T-helper 22 cell (primary cell): ENCODE measurements at regions not wholly inside any gene's neighbourhood (a gene's known extent, or its start where the extent isn't known, plus 50 kb on each side); places are given as distances from the start of the nearest gene placed in this dataset.

Experiments
- DNase-seq: peaks from one replicate; pipeline ENCODE4 v3.0.0-alpha.2; 2020; ENCODE audit warnings: low read depth

DNA sequence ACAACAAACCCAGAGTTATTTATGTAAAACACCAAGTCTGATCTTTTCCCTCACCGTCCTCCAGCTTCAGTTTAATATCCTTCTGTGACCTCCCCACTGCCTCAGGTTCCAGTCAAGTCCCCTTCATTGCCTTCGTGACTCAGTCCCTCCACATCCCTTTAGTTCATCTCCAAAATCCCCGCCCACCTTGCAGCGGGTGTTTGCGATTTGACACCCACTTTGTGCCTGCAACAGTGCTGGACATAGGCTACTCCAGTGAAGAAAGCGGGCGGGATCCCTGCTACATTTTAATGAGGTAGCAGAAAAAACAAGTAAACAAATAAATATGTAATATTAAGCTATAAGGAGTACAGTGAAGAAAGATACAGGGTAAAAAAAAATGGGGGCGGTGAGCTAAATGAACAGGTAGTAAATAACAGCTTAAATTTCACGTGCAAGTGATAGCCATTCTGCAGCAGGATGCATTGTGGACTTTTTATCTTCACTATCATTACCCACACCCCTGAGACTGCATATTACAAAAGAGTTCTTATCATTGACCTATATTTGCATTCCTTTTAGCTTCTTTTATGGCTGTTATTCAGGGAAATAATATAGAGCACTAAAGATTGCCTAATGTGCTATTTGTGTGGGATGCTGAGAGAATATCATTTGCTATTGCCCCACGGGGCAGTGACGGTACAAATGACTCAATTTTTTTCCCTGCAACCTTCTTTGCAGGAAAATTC lies 222.8 kb upstream of the NUDT4 start:
- DNase-seq = no peak

- DNase-seq = no peak
Observed at GRCh38 chr12:93156086-93156716, 221.5 kb upstream of the NUDT4 start.

DNA sequence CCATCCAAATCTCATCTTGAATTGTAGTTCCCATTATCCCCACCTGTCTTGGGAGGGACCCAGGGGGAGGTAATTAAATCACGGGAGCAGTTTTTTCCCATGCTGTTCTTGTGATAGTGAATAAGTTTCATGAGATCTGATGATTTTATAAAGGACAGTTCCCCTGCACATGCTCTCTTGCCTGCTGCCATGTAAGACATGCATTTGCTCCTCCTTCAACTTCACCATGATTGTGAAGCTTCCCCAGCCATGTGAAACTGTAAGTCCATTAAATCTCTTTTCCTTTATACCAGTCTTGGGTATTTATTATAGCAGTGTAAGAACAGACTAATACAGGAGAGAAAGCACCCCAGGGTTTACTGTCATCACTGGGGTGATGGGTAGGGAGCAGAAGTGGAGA lies 220.4 kb upstream of the NUDT4 start:
- no peak for DNase-seq

DNA sequence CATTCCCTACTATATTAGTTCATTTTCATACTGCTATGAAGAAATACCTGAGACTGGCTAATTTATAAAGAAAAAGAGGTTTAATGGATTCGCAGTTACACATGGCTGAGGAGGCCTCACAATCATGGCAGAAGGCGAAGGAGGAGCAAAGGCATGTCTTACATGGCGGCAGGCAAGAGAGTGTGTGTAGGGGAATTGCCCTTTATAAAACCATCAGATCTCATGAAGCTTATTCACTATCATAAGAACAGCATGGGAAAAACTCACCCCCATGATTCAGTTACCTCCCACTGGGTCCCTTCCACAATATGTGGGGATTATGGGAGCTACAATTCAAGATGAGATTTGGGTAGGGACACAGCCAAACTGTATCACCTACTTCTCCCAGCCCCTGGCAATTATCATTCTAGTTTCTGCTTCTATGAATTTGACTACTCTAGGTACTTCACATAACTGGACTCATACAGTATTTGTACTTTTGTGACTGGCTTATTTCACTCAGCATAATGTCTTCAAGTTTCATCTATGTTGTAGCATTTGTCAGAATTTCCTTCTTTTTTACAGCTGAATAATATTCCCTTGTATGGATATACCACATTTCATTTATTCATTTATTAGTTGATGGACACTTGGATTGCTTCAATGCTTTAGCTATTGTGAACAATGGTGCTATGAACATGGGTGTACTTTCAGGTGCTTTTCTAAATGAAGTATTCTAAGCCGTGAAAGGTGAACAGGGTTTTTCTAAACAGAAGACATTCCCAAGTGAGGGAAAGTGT lies 219.5 kb upstream of the NUDT4 start:
- no peak for DNase-seq

DNA sequence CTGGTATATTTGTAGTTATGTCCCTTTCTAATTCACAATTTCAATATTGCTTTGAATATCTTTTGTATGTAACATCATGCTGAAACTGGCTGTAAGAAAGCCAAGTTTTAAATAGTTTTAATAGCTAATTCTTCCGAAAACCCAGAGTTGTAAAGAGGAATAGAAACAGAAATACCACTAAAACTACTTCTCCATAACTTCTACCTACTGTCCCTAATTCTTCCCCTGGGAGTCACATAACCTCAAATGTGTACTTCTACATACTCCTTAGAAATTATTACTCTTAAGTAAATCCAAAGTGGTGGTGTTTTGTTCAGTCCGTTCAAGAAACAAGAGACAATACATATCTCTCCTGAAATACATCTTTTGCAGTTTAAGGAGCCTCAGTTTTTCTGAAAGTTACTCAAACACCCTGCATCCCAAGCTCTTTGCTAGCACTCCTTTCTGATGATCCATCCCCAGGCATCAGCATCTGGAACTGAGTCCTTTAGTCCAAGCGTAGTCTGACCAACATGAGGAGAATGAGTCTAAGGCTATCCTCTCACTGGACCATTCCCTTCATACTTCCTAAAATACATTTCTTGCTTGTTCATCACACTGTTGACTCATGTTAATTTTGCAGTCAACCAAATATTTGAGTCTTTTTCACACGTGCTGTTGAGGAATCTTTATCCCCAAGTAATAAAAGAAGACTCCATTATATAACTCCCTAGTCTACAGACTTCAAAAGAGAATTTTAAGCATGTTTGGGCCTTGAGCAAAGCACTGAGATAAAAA lies 214.3 kb upstream of the NUDT4 start:
- no peak for DNase-seq

DNA sequence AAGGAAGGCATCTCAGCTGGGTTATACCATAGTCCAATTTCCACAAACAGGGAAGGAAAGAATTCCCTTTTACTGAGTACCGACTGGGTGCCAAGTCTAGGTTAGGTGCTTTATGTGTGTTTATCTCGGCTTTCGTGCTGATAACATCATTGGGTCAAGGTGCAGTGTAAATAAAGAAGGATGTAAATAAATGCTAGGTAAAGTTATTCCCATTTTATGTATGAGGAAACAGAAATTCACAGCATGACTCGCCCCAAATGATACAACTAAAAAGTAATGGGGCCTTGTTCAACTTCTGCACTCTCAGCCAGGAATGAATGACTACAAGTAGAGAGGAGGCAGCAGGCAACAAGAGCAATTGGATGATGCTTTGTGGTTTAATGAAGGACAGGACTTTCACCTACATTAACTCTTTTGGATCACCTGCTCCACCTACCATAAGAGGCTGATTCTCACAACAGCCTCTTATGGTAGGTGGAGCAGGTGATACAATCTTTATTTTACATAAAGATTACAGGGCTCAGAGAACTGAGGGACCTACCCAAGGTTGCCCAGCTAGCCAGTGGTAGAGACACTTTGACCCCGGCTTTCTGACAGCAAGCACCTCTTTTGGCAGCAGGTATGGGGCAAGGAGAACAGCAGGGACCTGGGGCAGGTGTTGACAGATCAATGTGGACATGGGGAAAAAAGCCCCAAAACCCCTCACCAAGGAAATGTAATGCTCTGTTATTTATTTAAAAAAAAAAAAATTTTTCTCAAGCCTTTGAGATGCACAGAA lies 213.4 kb upstream of the NUDT4 start:
- DNase-seq = no peak

DNA sequence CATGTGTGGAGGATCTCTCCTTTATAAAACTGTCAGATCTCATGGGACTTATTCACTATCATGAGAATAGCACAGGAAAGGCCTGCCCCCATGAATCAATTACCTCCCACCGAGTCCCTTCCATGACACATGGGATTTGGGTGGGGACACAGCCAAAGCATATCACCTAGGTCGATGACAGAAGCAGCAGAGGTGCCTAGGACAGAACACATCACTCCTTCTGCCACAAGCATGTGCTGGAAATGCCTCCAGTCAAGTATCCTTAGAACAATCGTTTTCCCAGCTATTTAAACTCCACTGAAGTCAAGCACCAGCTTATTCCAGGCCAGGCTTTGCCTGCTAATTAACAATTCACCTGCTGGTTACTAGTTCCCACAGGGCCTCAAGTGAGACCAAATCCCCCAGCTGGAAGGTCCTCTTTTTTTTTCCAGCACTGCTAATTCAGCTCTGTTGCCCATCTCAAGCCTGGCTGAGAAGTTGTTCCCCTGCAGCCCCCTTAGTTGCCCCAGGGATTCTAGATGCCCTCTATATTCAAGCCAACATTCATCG lies 212.3 kb upstream of the NUDT4 start:
- DNase-seq = no peak

GRCh38 chr12:93166541-93167307 lies 211.0 kb upstream of the NUDT4 start:
- no peak for DNase-seq

DNA sequence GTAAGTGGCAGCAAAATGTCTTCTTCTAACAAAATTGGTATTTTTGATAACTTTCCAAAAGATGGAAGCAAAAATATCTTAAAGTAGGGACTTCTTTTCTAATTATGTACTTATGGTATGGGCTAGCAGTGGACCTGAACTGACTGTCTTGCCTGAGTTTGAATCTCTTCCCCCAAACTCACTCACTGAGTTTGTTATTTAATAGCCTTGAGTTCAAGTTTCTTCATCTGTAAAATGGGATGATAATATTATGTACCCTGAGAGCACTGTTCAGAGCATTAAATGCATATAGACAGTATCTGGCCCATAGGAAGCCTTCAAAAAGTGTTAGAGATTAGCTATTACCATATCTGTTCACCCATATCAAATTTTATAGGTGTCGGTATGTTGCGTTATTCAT lies 210.4 kb upstream of the NUDT4 start:
- no peak for DNase-seq

DNA sequence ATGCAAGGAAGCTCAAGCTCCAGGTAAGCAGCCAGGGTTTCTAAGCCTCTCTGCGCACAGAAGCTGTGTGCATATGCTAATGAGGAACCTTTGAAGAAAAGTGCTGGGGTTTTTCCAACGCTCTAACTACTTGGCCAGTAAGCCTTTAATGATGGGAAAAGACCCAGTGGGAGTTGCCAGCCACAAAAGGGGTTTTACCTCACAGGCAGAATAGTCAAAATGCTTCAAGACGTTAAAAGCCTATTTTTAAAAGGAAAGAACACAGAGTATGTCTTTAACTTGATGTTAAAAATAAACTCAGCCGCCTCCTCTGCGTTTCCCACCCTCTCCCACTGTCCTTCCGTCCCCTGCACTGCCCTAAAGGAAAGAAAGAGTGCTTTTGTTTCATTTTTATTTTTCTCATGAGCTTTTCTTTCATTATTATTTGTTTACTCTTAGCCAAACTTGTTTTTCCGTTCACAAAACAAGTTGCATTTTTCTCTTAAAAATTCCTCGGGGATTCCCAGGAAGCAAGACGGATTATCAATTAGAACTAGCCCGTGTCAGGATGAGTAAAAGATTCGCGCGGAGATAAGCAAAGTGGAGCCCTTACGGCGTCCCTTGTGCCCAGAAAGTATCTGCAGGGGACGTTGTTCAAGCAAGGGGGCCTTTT lies 209.8 kb upstream of the NUDT4 start:
- DNase-seq = no peak

- DNase-seq = no peak
Observed at GRCh38 chr12:93168751-93169150, 209.0 kb upstream of the NUDT4 start.

DNA sequence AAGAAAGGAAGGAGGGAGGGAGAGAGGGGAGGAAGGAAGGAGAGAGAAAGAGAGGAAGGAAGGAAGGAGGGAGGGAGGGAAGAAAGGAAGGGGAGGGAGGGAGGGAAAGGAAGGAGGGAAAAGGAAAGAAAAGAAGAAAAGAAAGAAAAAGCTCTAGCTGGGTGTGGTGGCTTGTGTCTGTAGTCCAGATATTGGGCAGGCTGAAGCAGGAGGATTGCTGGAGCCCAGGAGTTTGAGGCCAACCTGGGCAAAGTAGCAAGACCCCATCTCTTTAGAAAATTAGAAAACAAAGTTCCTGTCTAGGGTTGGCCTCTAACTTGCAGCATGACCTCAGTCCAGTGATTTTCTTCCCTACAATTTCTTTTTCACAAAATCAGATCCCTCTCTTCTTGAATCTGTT lies 208.2 kb upstream of the NUDT4 start:
- DNase-seq = no peak

GRCh38 chr12:93170928-93171327 lies 206.8 kb upstream of the NUDT4 start:
- no peak for DNase-seq

DNA sequence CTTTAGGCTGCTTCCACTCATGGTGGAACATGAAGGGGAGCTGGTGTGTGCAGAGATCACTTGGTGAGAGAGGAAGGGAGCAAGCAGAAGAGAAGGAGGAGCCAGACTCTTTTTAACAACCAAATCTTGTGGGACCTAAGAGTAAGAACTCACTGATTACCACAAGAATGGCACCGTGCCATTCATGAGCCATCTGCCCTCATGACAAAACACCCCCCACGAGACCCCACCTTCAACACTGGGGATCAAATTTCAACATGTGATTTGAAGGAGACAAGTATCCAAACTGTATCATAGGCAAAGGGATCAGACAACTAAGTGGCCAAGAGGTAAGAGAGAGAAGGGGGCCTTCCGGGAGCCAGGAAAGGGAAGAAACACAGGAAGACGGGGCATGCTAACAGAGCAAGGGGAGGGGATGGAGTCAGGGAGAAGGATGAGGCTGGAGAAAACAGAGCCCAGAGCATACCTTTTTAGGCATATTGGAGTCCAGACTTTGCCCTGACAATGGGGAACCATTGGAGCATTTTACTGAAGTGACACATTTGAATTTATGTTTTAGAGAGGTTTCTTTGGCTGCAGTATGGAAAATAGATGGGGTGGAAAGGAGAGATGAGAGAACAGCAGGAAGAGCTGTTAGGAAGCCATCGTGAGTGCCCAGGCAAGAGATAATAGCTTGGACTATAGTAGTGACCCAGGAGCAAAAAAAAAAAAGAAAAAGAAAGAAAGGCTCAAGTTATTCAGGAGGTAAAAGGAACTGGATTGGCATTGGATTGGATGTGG lies 204.4 kb upstream of the NUDT4 start:
- no peak for DNase-seq

- DNase-seq = no peak
Observed at GRCh38 chr12:93174048-93174447, 203.7 kb upstream of the NUDT4 start.

- DNase-seq = no peak
Observed at GRCh38 chr12:93174473-93174872, 203.3 kb upstream of the NUDT4 start.

- DNase-seq = no peak
Observed at GRCh38 chr12:93176165-93176564, 201.6 kb upstream of the NUDT4 start.

- DNase-seq = no peak
Observed at GRCh38 chr12:93176610-93177126, 201.1 kb upstream of the NUDT4 start.
